Esophagus mucosa (tissue), 1 donor: ENCODE measurements at regions not wholly inside any gene's neighbourhood (a gene's known extent, or its start where the extent isn't known, plus 50 kb on each side); places are given as distances from the start of the nearest gene placed in this dataset.

ENCODE experiments used
- ATAC-seq: fragments of 200-7000 bp; cut with Tn5 transposase; one replicate; pipeline ENCODE4 v1.9.1; 2020
- donor health status: DM: yes; HTN: yes; CAD: no.

DNA sequence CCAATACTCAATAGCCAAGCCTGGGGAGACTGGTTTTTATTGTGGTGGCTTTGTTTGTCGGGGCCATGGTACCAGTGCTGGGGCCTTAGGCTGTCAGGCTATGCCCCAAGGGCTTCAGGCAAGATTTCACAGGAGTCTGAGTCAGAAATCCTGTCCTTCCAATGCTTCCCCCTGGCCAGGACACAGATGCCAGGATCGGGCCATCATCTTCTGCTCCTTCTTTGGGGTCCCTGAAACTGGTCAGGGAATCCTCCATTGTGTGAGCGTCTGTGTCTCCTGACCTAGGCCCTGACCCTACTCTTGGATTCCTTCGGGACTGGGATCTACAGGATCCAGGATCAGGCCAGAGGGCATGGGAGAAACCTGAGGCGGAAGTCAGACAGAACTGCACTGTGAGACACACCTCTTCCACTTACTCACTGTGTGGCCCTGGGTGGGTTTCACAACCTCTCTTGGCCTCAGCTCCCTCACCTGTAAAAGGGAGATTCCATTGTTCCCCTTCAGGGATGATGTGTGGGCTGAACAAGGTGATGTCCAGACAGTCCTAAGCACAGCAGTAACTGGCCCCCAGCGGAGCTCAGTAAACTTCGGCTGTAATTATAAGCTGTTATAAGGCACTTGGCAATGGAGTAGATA lies 292.7 kb downstream of the UACA start:
- ATAC-seq: no peak

DNA sequence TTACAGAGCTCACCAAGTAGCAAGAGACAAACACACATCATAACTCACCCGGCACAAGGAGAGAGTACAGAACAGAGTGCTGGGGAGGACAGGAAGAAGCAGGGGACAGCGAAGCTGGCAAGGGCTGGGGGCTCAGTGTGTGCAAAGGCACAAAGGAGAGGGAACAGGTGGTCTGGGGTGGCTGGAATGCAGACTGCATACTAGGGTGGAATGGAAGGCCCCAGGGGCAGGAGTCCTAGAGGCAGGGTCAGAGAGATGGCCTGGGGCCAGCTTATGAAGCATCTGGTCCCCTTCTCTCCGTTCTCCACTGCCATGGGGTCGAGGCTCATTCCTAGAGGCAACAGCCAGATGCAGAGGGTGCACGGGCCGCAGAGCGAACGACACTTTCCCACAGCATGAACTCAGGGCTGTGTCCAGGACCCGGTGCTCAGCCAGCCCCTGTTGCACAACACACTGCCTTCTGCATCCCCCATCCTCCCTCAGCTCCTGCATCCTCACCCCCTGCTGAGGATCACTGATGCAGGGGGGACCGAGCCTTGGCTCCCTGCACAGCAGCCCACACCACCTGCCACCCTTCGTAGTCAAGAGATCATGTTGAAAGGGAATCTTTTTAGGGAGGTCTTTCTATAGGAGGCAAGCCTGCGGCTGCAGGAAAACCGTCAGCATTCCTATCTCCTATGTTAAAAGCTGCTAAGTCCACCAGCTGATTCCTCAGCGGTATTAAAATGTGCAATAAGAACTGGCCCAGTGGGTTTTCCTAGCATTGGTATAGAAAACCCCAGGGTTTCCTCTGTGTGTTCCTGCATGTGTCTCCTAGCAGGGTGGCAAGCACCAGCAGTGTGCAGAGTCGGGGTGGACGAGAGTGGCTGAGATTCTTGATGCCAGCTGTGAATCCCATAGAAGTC lies 293.5 kb downstream of the UACA start:
- ATAC-seq: no peak

DNA sequence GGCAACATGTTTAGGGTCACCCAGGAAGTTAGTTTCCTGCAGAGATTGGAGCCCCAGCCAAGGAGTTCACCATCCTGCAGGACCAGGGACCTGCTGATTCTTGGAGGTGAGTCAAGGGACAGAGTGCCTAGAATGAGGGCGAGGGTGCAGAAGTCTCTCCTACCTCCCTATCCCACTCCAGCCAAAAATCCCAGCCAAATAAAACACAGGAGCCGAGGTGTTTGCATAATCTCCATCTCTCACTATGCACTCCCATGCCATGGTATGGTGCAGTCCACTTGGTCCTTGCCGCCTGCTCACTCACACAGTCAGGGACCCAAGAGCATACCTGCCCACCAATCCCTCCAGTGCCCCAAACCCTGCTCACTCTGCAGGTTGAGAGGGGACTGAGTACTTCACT lies 294.2 kb downstream of the UACA start:
- no peak for ATAC-seq

DNA sequence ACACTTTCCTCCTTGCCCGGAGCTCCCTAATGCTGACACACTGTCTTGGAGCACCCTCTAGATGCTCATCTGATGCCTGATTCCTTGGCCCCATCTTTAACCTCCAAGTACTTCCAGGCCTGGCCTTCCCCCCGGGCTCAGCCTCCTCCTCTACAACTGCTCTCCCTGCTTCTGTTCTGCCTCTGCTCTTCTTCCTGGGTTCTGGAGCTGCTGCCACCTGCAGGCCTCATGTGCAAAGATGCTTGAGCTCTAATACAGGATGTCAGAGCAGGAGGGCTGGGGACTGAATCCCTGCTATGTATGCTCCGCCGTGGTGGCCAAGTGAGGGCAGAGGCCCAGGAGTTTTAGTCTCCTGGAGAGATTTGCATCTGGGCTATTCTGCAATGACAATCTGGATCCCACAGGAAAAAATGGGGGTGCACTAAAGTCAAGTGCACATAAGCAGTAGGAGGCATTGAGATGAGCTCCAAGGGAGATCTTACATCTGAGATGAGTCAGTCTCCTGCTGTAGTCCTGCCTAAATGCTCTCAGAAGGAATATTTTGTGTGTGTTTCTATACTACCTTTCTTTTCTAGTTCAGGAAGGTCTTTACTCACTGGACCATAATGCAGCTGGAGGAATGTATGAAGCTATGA lies 296.3 kb downstream of the UACA start:
- ATAC-seq: peak; percentile 61

DNA sequence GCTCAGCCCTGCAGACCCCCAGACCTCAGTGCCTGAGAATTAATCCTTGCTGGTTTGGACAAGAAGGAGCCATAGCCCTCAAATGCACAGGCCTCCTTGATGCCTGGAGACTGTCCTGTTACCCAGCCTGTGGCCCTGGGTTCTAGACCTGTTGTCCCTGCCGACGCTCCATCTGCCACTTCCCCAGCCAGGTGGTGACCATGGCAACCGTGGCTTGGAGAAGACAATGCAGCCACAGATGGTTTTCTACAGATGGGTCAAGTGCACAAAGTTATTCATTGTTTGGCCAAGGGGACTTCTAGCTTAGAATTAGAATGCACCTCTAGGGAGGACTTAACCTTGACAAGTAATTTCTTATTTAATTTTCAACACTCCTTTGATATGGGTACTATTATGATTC lies 297.1 kb downstream of the UACA start:
- no peak for ATAC-seq

DNA sequence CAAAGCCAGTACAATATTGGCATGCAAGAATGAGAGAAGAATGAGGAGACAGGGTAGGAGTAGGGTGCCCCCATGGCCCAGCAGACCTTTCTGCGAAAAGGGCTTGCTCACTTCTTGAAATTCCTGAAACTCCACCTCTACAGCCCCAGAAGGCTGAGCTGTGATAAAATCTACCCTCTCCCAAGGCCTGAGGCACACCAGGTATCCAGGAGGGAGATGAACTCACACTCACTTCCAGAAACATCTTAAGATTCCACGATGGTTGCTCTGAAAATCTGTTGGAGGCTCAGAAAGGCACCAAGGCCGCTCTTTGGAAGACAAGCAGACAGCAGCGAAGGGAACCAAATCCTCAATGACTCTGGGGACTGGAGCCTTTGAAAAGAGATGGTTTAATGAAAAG lies 297.5 kb downstream of the UACA start:
- no peak for ATAC-seq

DNA sequence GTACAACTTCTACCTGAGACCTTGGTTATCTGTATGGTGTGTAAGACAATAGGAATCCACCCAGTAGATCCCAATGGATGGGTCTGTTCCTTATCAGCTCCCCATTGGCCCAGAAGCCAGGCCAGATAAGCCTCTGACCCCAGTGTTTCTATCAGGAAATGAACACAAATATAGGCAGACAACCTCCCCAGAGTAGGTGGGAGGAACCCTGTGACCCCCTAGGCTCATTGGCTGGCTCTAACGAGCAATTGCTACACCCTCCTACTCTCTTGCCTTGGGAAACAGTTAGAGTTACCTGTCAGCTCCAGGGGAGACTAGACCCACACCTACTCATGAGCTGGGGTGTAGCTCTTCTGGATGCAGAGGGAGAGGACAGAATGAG lies 299.9 kb downstream of the UACA start:
- no peak for ATAC-seq

DNA sequence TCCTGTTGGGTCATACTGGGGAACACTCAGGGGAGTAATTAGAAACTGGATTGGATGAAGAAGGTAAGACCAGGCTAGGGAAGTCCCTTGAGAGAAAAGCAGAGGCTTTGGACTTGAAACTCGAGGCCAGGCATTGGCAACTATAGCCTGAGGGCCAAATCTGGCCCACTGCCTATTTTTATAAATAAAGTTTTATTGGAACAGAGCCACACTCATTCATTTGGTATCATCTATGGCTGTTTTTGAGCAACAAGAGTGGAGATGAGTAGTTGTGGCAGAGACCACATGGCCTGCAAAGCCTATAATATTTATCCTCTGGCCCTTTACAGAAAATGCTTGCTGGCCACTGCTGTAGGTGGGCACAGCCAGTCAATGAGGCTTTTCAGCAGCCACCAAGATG lies 301.4 kb downstream of the UACA start:
- ATAC-seq: no peak

DNA sequence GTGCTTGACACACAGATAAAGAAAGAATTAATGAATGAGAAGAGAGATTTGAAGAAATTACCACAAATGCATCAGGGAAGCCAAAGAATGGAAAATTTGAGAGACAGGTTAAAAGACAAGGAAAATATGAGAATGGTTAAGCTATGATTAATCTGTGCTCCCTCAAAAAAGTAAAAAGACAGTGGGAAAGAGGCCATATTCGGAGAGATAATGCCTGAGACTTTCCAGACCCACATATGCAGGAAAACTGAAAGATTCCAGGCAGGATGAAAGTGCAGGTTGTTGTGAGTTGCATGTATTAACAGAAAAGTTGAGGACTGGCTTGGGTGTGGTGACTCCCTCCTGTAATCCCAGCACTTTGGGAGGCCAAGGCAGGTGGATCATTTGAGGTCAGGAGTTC lies 302.3 kb downstream of the UACA start:
- ATAC-seq: no peak

DNA sequence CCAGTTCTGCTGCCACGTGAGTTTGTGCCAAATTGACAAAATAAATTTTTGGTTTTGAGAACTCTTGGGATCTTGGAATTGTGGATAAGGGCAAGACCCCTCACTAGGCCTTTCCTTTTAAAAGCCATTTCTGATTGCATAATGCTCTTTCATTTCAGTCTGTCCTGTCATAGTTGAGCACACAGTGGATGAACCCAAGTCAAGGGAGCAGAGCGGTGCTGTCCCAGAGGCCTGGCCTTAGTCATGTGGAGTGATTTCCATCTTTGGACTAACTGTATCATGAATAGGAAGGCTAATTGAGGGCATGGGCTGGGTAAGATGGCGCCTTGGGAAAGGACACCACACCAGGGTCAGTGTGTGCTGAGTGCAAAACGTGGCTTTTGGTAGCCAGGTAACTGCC lies 304.0 kb downstream of the UACA start:
- ATAC-seq: no peak

DNA sequence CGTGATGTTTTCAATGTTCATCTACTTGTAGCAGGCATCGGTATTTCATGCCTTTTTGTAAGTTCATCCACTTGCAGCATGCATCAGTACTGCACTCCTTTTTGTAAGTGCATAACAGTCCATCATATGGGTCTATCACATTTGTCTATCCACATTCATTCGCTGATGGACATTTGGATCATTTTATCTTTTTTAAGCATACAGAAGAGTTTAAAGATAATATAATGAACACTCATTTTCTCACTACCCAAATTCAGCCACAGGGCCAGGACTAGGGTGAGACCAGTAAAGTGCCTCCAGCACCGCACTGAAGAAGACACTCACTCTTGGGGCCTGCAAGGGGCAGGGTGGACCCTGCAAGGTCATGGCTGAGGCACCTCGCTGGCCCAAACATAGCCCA lies 309.6 kb downstream of the UACA start:
- ATAC-seq: no peak

DNA sequence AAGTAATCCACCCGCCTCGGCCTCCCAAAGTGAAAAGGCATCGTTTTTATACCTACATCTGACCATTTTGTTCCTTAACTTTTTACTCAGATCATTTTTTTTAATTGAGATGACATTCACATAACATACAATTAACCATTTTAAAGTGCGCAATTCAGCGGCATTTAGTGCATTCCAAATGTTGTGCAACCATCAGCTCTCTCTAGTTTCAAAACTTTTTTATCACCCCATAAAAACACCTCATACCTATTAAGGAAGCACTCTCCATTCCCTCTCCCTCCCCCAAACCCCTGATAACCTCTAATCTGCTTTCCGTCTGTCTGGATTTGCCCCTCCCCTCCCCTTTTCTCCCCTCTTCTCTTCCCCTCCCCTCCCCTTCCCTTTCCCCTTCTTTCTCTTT lies 310.1 kb downstream of the UACA start:
- ATAC-seq: no peak

DNA sequence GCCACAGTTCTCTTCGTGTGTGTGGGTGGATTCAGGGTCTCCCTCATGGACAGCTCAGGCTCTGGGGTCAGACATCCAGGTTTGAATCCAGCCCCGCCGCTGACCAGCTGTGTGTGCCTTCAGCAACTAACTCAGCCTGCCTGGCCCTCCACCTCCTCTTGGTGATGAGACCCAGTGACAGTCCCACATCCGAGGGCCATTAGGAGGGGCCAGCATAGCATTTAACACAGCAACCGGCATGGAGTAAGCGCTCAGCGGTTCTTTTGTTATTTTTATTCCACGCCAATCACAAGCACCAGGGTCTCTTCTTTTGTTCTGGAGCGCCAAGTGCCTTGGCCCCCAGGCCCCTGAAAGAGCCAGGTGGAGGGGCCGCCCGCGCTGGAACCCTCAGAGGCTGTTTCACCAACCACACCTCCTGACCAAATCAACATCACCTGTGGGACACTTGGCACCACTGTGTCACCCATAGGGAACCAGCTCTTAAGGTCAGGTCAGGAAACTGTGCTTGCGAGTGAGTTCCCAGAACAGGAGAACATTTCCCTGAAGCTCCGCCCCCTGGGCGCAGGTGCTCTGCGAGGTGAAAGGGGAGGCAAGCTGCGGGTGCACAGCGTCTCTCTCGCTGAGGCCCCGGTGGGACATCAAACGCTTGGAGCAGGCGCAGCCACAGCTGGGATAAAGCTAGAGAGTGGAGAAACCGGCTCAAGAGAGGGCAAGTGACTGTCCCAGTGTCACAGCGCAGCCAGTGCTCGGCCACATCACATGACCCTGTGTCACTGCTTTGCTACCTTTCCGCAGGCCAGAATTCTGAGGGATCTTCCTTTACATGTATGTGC lies 311.3 kb downstream of the UACA start:
- no peak for ATAC-seq

DNA sequence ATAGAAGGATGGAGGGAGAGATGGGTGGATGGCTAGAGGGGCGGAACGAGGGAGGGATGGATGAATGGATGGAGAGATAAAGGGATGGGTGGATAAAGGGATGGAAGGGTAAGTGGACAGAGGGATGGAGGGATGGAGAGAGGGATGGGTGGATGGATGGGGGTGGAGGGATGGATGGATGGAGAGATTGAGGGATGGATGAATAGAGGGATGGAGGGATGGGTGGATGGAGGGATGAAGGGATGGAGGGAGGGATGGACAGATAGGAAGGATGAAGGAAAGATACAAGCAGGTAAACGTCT lies 313.3 kb downstream of the UACA start:
- ATAC-seq: no peak

DNA sequence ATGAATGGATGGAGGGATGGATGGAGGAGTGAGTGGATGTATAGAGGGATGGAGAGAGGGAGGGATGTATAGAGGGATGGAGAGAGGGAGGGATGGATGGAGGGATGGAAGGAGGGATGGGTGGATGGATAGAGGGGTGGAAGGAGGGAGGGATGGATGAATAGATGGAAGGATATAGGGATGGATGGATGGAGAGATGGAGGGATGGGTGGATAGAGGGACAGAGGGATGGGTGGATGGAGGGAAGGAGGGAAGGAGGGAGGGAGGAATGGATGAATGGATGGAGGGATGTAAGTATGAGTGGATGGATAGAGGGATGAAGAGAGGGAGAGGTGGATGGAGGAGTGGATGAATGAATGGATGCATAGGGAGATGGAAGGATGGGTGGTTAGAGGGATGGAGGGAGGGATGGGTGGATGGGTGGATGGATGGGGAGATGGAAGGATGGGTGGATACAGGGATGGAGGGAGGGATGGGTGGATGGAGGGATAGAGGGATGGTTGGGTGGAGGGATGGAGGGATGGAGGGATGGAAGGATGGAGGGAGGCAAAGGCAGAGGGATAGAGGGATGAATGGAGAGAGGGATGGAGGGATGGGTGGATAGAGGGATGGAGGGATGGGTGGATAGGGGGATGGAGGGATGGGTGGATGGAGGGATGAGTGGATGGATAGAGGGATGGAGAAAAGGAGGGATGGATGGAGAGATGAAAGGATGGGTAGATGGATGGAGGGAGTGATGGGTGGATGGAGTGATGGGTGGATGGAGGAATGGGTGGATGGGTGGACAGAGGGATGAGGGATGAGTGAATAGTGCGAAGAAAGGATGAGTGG lies 313.8 kb downstream of the UACA start:
- no peak for ATAC-seq

DNA sequence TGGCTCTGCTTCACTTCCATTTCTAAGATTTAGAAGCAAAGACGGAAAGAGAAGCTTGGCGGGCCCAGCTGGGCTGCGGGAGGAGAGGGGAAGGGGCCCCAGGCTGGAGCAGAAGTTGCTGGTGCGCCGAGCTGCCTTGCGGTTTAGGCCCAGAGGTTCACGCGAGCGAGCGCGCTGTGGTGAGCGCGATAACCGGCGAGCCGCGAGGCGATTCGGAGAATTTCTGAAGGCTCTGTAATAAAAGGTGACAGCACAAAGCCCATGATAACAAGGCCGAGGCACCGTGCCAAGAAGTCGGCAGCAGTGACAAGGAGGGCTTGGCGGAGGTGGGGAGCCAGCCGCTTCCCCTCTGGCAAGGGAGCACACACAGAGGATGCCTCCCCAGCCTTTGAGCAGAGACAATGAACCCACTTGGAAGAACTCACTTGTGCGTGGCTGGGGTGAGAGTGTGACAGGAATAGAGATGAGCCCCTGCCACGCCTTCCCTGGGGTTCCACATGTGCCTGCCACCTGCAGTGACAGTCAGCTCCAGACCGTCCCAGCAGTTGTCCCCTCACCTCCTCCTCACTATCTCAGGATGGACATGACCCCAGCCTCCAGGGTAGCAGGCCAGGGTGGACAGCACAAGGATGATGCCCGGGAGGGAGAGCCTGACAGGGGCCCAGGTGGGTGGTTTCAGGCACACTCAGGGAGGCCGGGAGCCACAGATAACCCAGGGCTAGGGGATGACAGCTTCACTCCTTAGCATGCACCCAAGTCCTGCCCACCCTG lies 315.2 kb downstream of the UACA start:
- peak; percentile 26 for ATAC-seq

DNA sequence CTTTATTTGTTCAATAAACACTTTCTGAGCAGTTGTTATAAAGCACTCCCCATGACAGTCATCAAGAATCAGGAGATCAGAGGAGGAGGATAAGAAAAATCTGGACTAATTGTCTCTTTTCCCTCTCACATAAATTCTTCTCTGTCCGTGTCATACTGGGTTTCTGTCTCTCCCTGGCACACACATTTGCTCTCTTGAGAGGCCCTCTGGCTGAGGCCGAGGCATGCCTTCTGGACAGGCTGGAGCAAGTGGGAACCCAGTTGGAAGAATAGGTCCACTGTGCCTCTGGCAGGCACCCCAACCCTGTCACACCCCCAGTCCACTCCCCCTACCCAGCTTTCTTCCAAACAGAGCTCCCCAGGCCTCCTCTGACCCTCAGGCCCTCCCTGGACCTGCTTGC lies 315.8 kb downstream of the UACA start:
- ATAC-seq: no peak

DNA sequence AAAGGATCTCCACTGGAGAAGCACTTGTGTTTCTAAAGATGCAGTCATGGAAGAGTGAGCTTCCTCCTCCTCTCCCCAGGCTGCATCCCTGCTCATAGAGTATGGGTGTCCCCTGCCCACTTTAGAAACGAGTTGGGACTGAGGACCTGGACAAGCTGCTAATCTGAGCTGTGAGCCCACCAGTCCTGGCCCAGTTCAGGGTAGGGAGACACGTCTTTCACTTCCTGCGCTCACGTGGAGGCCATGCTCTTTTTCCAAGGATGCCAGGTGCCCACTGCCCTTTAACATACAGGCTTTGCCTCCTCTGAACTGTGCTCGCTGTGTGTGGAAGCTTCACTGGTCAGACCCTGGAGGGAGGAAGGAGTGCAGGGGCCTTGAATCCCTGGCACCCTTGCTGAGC lies 316.3 kb downstream of the UACA start:
- ATAC-seq: no peak

DNA sequence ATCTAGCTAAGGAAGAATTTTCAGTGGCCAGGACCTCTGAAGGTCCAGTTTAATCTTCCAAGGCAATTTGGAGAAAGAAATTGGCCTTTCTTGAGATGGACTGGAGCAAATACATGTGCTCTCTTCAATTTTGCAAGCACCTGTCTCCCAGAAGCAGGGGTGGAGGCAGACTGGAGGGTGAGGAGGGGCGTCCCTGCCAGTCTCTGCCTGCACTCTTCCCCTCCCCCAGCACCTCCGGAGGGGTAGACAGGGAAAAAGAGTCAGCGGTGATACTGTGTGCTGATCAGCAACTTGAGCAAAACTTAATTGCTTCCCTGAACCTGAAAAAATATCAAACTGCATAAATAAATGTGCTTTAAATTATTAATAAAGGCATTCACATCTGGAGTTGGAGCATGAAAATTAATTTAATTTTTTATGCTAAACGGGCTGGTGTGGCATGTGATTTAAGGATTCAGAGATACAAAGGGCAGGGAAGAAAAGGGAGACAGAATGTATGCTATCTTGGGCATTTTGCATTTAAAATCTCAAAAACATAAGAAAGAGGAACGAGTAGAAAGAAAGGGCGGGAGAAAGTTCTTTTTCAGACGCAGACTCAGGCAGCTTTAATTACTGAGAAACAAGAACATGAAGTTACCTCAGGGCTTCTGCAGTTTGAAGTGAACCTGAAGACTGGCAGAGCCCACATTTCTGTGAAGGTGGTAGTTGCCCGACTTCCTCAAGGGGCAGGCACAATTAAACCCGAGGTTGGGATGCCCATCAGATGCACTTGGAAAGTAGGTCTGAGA lies 319.7 kb downstream of the UACA start:
- ATAC-seq: no peak

DNA sequence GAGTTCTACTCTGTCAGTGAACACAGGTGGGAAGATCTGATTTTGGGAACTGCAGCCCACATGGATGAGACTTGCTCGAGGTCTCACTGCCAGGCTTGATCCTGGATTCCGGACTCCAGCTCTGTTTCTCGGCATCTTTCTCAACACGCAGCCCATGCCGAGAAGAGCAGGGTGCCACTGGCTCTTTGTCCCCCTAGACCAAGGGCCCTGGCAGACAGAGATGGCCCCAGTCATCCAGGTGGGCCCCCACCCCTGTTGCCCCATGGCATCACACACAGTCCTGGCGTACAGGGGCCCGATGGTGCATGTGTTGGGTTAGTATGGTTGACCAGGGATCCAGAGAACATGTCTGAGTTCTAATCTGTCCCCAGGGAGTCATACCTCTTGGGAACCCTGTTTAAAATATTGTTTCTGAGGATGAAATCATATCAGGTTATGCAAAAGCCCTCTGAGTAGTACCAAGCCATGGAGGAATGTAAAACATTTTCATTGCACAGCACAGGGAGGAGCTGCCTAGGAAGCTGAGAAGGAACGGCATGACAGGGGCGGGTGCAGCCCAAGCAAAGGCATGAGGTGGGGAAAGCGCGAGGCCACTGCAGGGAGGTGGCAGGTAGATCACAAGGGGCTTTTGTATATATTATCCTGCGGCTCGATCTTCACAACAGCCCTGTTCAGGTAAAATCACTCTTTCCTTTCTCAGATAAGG lies 320.6 kb downstream of the UACA start:
- no peak for ATAC-seq
